Astrocyte of the spinal cord (primary cell): ENCODE measurements at regions not wholly inside any gene's neighbourhood (a gene's known extent, or its start where the extent isn't known, plus 50 kb on each side); places are given as distances from the start of the nearest gene placed in this dataset.

Experiments used
- DNase-seq: peaks from one replicate; pipeline ENCODE4 v3.0.0; 2011; ENCODE audit warnings: low read depth, low spot score
- H3K4me3 ChIP-seq: 2 replicates; pipeline ENCODE4 v1.5.1; 2011; ENCODE audit warnings: low read depth, mild to moderate bottlenecking, low read length, moderate library complexity
- in situ Hi-C: cut with HindIII; loops from 2 replicates; pipeline ENCODE4 v1.10.0; 2017; ENCODE audit warnings: low sequenced_read_pairs
- TF ChIP-seq, protein P1 (sequence below): IDR thresholded peaks from 2 replicates; pipeline ENCODE4 v1.5.1; 2012; ENCODE audit warnings: low read depth, mild to moderate bottlenecking, low read length, inconsistent platforms

DNA sequence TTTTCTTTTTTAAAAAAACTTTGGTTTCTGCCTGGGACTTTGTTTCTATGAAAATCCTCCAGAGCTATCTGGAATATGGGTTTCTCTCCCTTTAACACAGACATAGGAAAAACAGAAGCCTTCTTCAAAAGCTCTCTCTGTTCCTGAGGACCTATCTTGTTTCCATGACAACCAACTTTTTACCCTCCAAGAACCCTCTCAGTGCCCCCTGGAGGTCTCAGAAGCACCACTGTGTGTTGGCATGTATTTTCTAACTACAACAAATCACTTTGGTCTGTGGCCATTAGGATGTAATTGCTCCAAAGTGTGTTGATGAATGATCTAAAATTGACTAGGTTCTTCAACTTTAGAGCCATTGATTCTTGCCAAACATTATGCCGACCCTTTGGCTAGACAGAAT, 1331.6 kb downstream of the ADGRL3 start:
- no peak for DNase-seq
- TF ChIP-seq, protein P1, sequence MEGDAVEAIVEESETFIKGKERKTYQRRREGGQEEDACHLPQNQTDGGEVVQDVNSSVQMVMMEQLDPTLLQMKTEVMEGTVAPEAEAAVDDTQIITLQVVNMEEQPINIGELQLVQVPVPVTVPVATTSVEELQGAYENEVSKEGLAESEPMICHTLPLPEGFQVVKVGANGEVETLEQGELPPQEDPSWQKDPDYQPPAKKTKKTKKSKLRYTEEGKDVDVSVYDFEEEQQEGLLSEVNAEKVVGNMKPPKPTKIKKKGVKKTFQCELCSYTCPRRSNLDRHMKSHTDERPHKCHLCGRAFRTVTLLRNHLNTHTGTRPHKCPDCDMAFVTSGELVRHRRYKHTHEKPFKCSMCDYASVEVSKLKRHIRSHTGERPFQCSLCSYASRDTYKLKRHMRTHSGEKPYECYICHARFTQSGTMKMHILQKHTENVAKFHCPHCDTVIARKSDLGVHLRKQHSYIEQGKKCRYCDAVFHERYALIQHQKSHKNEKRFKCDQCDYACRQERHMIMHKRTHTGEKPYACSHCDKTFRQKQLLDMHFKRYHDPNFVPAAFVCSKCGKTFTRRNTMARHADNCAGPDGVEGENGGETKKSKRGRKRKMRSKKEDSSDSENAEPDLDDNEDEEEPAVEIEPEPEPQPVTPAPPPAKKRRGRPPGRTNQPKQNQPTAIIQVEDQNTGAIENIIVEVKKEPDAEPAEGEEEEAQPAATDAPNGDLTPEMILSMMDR: no peak
- in situ Hi-C loops: no loop called here
- no peak overlapping the region for H3K4me3 ChIP-seq

DNA sequence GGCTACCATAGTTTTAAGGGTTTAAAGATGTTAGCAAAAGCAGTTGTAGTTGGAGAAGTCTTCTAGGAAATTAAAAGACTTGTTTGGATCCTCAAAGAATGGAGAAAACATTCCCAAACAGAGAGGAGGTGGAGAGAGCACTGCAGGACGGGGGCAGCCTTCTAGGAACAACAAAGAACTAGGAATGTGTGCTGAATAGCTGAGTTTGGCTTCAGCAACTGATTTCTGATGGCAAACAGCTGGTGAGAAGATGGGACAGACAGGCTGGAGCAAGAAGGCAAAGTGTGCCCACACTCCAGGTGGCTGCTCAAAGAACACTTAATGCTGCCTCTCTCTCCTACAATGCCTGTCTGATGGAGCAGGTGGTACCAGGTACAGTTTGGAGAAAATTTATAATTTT, 1331.1 kb downstream of the ADGRL3 start:
- in situ Hi-C loops: no loop called here
- DNase-seq: no peak
- TF ChIP-seq, protein P1: no peak
- H3K4me3 ChIP-seq: no peak overlapping the region

DNA sequence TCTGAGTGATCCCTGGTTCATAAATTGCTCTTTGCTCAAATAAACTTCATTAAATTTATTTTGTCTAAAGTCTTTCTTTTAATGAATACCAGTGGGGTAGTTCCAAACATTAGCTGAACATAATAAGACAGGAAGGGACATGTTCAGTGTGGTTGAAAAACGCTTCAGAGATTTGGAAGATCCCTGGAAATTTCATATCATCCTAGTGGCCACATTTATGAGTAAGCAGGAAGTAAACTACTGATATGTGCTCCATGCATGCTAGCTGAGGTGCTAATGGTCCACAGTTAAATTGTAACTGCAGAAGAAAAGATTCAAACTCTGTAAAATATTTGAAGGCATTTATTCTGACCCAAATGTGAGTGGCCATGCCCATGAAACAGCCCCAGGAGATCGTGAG, 1328.7 kb downstream of the ADGRL3 start:
- in situ Hi-C loops: no loop called here
- no peak for DNase-seq
- TF ChIP-seq, protein P1: no peak
- no peak overlapping the region for H3K4me3 ChIP-seq

DNA sequence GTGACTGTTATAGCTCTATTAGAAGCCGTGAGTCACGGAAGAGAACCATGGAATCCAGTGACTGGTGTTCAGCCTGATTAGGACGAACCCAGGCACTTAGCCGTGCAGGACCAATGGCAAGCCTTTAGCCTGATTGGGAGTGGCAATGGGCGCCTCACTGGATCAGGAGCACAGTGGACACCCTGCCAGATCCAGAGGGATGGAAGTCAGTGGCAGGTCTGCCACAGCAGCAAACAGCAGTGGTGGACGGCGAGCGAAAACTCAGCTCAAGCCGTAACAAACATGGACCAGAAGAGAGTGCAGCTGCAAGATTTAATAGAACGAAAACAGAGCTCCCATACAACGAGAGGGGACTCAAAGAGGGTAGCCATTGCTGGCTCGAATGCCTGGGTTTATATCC, 1326.5 kb downstream of the ADGRL3 start:
- no peak overlapping the region for H3K4me3 ChIP-seq
- TF ChIP-seq, protein P1: no peak
- in situ Hi-C loops: no loop called here
- DNase-seq: no peak

DNA sequence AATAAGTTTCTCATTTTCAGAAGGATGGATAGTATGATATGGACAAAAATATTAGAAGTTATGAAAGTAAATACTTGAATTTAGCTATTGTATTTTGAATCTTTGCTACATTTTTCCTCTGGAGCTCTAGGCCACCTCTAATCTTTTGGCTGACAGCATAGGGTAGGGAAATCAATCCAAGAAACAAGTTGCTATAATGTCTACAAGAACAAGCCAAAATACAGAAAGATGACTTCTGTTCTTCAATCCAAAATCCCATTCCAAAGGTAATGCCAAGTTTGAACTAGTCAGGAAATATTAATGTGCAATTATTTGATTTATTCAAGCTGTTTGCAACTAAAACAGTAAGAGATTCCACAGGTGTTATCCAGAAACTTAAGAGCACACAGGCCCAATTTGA, 1323.1 kb downstream of the ADGRL3 start:
- DNase-seq: no peak
- H3K4me3 ChIP-seq: no peak overlapping the region
- in situ Hi-C loops: no loop called here
- TF ChIP-seq, protein P1: no peak

DNA sequence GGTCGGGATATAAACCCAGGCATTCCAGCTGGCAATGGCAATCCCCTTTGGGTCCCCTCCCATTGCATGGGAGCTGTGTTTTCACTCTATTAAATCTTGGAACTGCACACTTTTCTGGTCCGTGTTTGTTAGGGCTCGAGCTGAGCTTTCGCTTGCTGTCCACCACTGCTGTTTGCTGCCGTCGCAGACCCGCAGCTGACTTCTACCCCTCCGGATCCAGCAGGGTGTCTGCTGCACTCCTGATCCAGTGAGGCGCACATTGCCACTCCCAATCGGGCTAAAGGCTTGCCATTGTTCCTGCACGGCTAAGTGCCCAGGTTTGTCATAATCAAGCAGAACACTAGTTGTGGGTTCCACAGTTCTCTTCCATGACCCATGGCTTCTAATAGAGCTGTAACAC, 1322.1 kb downstream of the ADGRL3 start:
- in situ Hi-C loops: no loop called here
- no peak overlapping the region for H3K4me3 ChIP-seq
- DNase-seq: no peak
- TF ChIP-seq, protein P1: no peak

DNA sequence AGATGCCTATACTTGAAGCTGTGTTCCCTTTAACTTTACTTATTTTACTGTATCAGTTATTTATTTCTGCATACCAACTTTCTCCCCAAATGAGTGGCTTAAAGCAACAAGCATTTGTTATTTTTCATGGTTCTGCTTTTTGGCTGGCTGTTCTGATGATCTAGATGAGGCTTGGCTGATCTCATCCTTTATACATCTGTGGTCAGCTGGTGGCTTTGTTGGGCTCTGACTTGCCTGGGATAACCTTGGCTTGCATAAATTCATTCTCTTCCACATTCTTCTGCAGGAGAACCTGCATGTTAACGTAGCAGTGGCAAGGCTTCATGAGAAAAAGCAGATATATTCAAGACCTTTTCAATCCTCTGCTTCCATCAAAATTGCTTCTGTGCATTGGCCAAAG, 1317.6 kb downstream of the ADGRL3 start:
- H3K4me3 ChIP-seq: no peak overlapping the region
- in situ Hi-C loops: no loop called here
- DNase-seq: peak; percentile 22
- TF ChIP-seq, protein P1: no peak
